ENCODE measurements at regions not wholly inside any gene's neighbourhood (a gene's known extent, or its start where the extent isn't known, plus 50 kb on each side); places are given as distances from the start of the nearest gene placed in this dataset.

DNA sequence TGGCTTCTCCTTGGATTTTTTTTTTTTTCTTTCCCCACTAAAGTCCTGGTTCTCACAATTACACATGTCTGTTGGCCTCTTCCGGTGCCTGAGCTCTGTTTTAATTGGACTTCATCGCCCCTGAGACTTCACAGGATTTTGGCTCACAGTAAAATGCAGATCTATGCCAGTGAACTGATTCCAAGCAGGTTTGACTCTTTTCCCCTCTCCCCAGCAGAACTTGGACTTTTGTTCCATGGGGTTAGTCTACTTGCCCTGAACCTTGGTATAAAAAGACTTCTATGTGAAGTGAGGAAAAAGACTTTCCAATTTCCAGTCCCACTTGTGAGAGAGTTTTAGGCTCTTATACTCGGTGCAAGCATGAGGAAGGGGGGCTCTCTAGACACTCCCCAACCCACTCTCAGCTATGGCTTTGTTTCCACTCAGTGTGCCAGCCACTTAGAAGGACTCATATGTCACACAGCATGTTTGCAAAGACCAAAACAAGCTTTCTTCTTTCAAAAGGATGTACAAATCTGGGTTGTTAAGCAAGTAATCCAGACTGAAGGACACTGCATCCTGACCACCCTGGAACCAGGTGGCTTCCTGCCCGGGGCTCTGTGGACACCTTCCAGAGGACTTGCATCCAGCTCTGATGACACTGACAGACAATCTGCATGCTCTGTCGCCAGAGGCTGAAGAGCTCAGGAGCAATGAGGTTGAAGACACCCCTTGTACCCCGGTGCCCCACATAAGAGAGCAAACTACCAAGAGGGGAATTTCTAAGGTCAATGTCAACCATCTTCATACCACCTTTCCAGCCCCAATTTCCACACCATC lies 221.9 kb upstream of the EGLN3 start:
- TF ChIP-seq, protein P1, sequence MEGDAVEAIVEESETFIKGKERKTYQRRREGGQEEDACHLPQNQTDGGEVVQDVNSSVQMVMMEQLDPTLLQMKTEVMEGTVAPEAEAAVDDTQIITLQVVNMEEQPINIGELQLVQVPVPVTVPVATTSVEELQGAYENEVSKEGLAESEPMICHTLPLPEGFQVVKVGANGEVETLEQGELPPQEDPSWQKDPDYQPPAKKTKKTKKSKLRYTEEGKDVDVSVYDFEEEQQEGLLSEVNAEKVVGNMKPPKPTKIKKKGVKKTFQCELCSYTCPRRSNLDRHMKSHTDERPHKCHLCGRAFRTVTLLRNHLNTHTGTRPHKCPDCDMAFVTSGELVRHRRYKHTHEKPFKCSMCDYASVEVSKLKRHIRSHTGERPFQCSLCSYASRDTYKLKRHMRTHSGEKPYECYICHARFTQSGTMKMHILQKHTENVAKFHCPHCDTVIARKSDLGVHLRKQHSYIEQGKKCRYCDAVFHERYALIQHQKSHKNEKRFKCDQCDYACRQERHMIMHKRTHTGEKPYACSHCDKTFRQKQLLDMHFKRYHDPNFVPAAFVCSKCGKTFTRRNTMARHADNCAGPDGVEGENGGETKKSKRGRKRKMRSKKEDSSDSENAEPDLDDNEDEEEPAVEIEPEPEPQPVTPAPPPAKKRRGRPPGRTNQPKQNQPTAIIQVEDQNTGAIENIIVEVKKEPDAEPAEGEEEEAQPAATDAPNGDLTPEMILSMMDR (IDR thresholded peaks at IDR 0.05; ENCODE audit: low read depth, low read length): no peak
- H3K9me3 ChIP-seq (ENCODE audit: severe bottlenecking): no peaks in the 10 kb centered on the region
- no peak for DNase-seq
- H3K4me3 ChIP-seq (ENCODE audit: low read depth, low read length): no peak overlapping the region
- H3K27ac ChIP-seq: no peak overlapping the region
- H3K27me3 ChIP-seq (ENCODE audit: insufficient read depth, low read depth, severe bottlenecking): no peaks in the 10 kb centered on the region
- H3K36me3 ChIP-seq: no peaks in the 10 kb centered on the region

DNA sequence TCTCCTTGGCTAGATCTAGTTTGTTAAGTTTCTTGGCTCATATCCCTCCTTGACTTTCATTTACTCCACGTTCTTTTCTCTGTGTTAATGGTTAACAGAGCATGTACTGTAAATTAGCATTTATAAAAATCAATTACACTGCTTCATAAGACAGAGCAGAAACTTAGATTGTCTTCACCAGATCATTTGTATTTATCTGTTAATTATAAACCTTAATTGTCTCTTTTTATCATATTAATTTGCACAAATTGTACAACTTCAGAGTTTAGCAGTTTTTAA lies 221.2 kb upstream of the EGLN3 start:
- H3K4me3 ChIP-seq (ENCODE audit: low read depth, low read length): no peak overlapping the region
- H3K36me3 ChIP-seq: no peaks in the 10 kb centered on the region
- H3K27me3 ChIP-seq (ENCODE audit: insufficient read depth, low read depth, severe bottlenecking): no peaks in the 10 kb centered on the region
- DNase-seq: no peak
- no peak overlapping the region for H3K27ac ChIP-seq
- no peaks in the 10 kb centered on the region for H3K9me3 ChIP-seq (ENCODE audit: severe bottlenecking)
- TF ChIP-seq, protein P1 (IDR thresholded peaks at IDR 0.05; ENCODE audit: low read depth, low read length): no peak

DNA sequence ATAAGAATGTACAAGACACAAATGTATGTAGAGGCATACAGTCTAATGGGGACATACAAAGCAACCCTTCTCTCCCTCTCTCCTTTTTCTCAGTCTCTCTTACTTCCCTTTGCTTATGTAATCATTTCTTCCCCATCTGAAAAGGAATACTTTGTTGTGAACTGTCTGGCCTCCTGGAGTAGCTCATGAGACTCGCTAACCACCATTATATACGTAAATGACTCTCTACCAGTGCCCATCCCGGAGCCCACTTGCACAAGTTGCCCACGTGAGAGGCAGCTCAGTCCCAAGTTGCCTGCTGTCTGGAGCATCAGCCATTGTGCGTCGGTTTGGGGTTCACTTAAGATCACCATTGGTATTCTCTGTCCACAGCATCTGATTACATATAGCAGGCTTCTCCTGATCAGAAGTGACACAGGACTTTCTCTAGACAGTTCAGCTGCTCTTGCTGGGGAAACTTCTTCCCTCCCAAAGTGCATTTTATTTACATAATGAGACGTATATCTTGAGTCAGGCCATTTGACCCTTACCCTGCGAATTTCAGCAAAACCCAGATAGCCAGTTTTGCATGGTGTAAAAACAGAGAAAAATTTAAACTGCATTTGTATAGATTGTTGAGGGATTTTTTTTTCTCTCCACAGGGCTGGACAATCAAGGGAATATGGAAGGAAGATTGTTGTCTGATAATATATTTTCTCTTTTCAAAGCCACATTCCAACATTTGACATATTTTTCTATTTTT lies 220.7 kb upstream of the EGLN3 start:
- TF ChIP-seq, protein P1 (IDR thresholded peaks at IDR 0.05; ENCODE audit: low read depth, low read length): no peak

DNA sequence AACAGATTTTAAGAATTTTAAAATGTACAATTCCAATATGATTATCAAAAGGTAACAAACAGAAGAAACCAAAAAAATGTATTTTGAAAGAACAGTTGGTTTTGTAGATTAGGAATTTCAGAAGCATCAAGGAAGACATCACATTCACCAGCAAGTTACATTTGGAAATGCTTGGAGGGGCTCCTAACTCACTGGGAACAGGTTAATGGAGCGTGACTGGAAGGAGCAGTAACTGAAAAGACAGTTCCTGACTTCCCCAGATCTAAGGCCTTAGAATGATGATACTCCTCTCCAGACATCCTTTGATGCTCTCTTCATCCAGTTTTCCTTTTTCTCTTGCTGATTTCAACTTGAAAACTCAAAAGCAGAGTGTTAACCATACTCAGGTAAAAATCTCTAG lies 220.0 kb upstream of the EGLN3 start:
- no peaks in the 10 kb centered on the region for H3K27me3 ChIP-seq (ENCODE audit: insufficient read depth, low read depth, severe bottlenecking)
- H3K36me3 ChIP-seq: no peaks in the 10 kb centered on the region
- H3K27ac ChIP-seq: no peak overlapping the region
- no peak overlapping the region for H3K4me3 ChIP-seq (ENCODE audit: low read depth, low read length)
- TF ChIP-seq, protein P1 (IDR thresholded peaks at IDR 0.05; ENCODE audit: low read depth, low read length): no peak
- no peaks in the 10 kb centered on the region for H3K9me3 ChIP-seq (ENCODE audit: severe bottlenecking)
- DNase-seq: no peak

More for the DNA sequence above, 220.7 kb upstream of the EGLN3 start:
- Histone ChIP-seq H3K27ac (no peak overlapping the region), H3K27me3 (ENCODE audit: insufficient read depth, low read depth, severe bottlenecking) (no peaks in the 10 kb centered on the region), H3K36me3 (no peaks in the 10 kb centered on the region), H3K9me3 (ENCODE audit: severe bottlenecking) (no peaks in the 10 kb centered on the region), H3K4me3 (ENCODE audit: low read depth, low read length) (no peak overlapping the region)
- no peak for DNase-seq

DNA sequence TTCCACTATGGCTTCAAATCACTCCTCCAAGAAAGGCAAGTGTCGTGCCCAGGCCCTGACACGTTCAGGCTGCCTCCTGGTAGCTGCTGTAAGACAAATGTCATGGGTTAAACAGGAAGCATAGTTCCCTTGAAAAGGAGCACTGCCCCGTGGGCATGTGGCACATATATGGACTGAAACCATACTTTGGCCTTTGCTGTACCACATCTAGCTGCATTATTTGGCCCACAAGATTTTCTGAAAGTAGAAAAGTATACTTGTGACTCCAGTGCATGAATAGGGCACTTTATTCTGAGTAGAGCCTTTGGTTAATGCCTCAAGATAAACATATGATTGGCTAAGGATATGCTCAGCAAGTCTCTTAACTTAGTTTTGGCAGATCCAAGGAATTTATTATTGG lies 218.7 kb upstream of the EGLN3 start:
- no peaks in the 10 kb centered on the region for H3K36me3 ChIP-seq
- H3K27ac ChIP-seq: no peak overlapping the region
- H3K27me3 ChIP-seq (ENCODE audit: insufficient read depth, low read depth, severe bottlenecking): no peaks in the 10 kb centered on the region
- TF ChIP-seq, protein P1 (IDR thresholded peaks at IDR 0.05; ENCODE audit: low read depth, low read length): no peak
- no peak overlapping the region for H3K4me3 ChIP-seq (ENCODE audit: low read depth, low read length)
- H3K9me3 ChIP-seq (ENCODE audit: severe bottlenecking): no peaks in the 10 kb centered on the region
- no peak for DNase-seq
